Stimulated activated effector memory CD8-positive, alpha-beta T cell treated with anti-CD3 and anti-CD28 coated beads, Interleukin-12 subunit alpha, Interleukin-12 subunit beta, amount 100 ng/mL, for 72 hours (primary cell): ENCODE measurements at regions not wholly inside any gene's neighbourhood (a gene's known extent, or its start where the extent isn't known, plus 50 kb on each side); places are given as distances from the start of the nearest gene placed in this dataset.
"Not testable (repeated sequence)": the region's sequence is repeated elsewhere in the genome, so short reads cannot be mapped to it uniquely, and the experiment has no call there.

Experiments used
- ATAC-seq: fragments of 150-1000 bp; cut with Tn5 transposase; 2 replicates; pipeline ENCODE4 v1.10.0; 2021
- DNase-seq, 2 donors: peaks; one replicate each; pipeline ENCODE4 v3.0.0; 2021 to 2022; ENCODE audit warnings: low spot score in 2 of 2
- H3K27ac Mint-ChIP-seq: one replicate; pipeline ENCODE4 v1.8.0; 2022; ENCODE audit warnings: mild to moderate bottlenecking, mixed read lengths
- H3K36me3 Mint-ChIP-seq: one replicate; pipeline ENCODE4 v1.8.0; 2022; ENCODE audit warnings: mild to moderate bottlenecking, mixed read lengths
- H3K4me1 Mint-ChIP-seq: one replicate; pipeline ENCODE4 v1.8.0; 2022; ENCODE audit warnings: mixed read lengths
- H3K4me3 Mint-ChIP-seq: one replicate; pipeline ENCODE4 v1.8.0; 2022; ENCODE audit warnings: mild to moderate bottlenecking, mixed read lengths
- H3K9me3 Mint-ChIP-seq: one replicate; pipeline ENCODE4 v1.8.0; 2022; ENCODE audit warnings: mixed read lengths

- Mint-ChIP-seq H3K36me3 (no peaks in the 10 kb centered on the region), H3K27ac (no peak overlapping the region), H3K4me3 (no peak overlapping the region), H3K9me3 (peaks cover 10% of the 10 kb centered on the region), H3K4me1 (no peaks in the 10 kb centered on the region)
- DNase-seq, result no peak
- ATAC-seq, result no peak
Observed at GRCh38 chr4:57966987-57967760, 857.0 kb upstream of the IGFBP7 start.

- not testable (repeated sequence) for H3K4me3 Mint-ChIP-seq, H3K27ac Mint-ChIP-seq, DNase-seq, ATAC-seq, H3K4me1 Mint-ChIP-seq, H3K36me3 Mint-ChIP-seq, H3K9me3 Mint-ChIP-seq
Observed at GRCh38 chr4:57965431-57965830, 855.2 kb upstream of the IGFBP7 start.

- DNase-seq (no peak), ATAC-seq (no peak)
- H3K4me1 Mint-ChIP-seq, result no peaks in the 10 kb centered on the region
- no peaks in the 10 kb centered on the region for H3K36me3 Mint-ChIP-seq
- H3K4me3 Mint-ChIP-seq, result no peak overlapping the region
- H3K27ac Mint-ChIP-seq, result no peak overlapping the region
- peaks cover 12% of the 10 kb centered on the region for H3K9me3 Mint-ChIP-seq
Observed at GRCh38 chr4:57945298-57945697, 835.1 kb upstream of the IGFBP7 start.

GRCh38 chr4:57943682-57944081 is 833.5 kb upstream of the IGFBP7 start:
- Mint-ChIP-seq H3K4me1 (no peaks in the 10 kb centered on the region), H3K36me3 (no peaks in the 10 kb centered on the region), H3K27ac (no peak overlapping the region), H3K9me3 (peaks cover 10% of the 10 kb centered on the region), H3K4me3 (no peak overlapping the region)
- no peak for DNase-seq
- ATAC-seq, result no peak

GRCh38 chr4:57937326-57937725 is 827.1 kb upstream of the IGFBP7 start:
- not testable (repeated sequence) for ATAC-seq, H3K4me3 Mint-ChIP-seq, H3K36me3 Mint-ChIP-seq, H3K4me1 Mint-ChIP-seq, DNase-seq, H3K27ac Mint-ChIP-seq
- H3K9me3 Mint-ChIP-seq, result peaks cover 15% of the 10 kb centered on the region

GRCh38 chr4:57926311-57926710 is 816.1 kb upstream of the IGFBP7 start:
- H3K4me3 Mint-ChIP-seq, result no peak overlapping the region
- H3K36me3 Mint-ChIP-seq, result no peaks in the 10 kb centered on the region
- ATAC-seq (no peak), DNase-seq (no peak)
- no peak overlapping the region for H3K27ac Mint-ChIP-seq
- H3K9me3 Mint-ChIP-seq, result peaks cover 11% of the 10 kb centered on the region
- no peaks in the 10 kb centered on the region for H3K4me1 Mint-ChIP-seq

GRCh38 chr4:57924951-57925350 is 814.8 kb upstream of the IGFBP7 start:
- Mint-ChIP-seq H3K27ac (no peak overlapping the region), H3K4me3 (no peak overlapping the region), H3K36me3 (no peaks in the 10 kb centered on the region), H3K4me1 (no peaks in the 10 kb centered on the region), H3K9me3 (peaks cover 7% of the 10 kb centered on the region)
- DNase-seq, result no peak
- no peak for ATAC-seq

GRCh38 chr4:57916479-57916878 is 806.3 kb upstream of the IGFBP7 start:
- Mint-ChIP-seq H3K4me3 (no peak overlapping the region), H3K9me3 (peaks cover 14% of the 10 kb centered on the region), H3K36me3 (no peaks in the 10 kb centered on the region), H3K27ac (no peak overlapping the region), H3K4me1 (no peaks in the 10 kb centered on the region)
- no peak for ATAC-seq
- no peak for DNase-seq

GRCh38 chr4:57911203-57911602 is 801.0 kb upstream of the IGFBP7 start:
- DNase-seq (no peak), ATAC-seq (no peak)
- Mint-ChIP-seq H3K36me3 (no peaks in the 10 kb centered on the region), H3K9me3 (peaks cover 13% of the 10 kb centered on the region), H3K4me3 (no peak overlapping the region), H3K27ac (no peak overlapping the region), H3K4me1 (no peaks in the 10 kb centered on the region)

GRCh38 chr4:57910151-57910550 is 800.0 kb upstream of the IGFBP7 start:
- no peak overlapping the region for H3K4me3 Mint-ChIP-seq
- ATAC-seq (no peak), DNase-seq (no peak)
- no peak overlapping the region for H3K27ac Mint-ChIP-seq
- H3K4me1 Mint-ChIP-seq, result no peaks in the 10 kb centered on the region
- no peaks in the 10 kb centered on the region for H3K36me3 Mint-ChIP-seq
- peaks cover 13% of the 10 kb centered on the region for H3K9me3 Mint-ChIP-seq

GRCh38 chr4:57905965-57906364 is 795.8 kb upstream of the IGFBP7 start:
- H3K4me1 Mint-ChIP-seq, result no peaks in the 10 kb centered on the region
- no peak overlapping the region for H3K27ac Mint-ChIP-seq
- ATAC-seq (no peak), DNase-seq (no peak)
- no peaks in the 10 kb centered on the region for H3K36me3 Mint-ChIP-seq
- peaks cover 18% of the 10 kb centered on the region for H3K9me3 Mint-ChIP-seq
- no peak overlapping the region for H3K4me3 Mint-ChIP-seq

GRCh38 chr4:57877047-57877458 is 766.9 kb upstream of the IGFBP7 start:
- H3K36me3 Mint-ChIP-seq, result no peaks in the 10 kb centered on the region
- H3K4me3 Mint-ChIP-seq, result no peak overlapping the region
- no peaks in the 10 kb centered on the region for H3K4me1 Mint-ChIP-seq
- H3K9me3 Mint-ChIP-seq, result peaks cover 25% of the 10 kb centered on the region
- no peak for DNase-seq
- H3K27ac Mint-ChIP-seq, result no peak overlapping the region
- no peak for ATAC-seq

GRCh38 chr4:57875829-57876392 is 765.7 kb upstream of the IGFBP7 start:
- no peaks in the 10 kb centered on the region for H3K36me3 Mint-ChIP-seq
- H3K4me3 Mint-ChIP-seq, result no peak overlapping the region
- no peak for ATAC-seq
- H3K9me3 Mint-ChIP-seq, result peaks cover 19% of the 10 kb centered on the region
- no peaks in the 10 kb centered on the region for H3K4me1 Mint-ChIP-seq
- DNase-seq, result no peak
- H3K27ac Mint-ChIP-seq, result no peak overlapping the region

- DNase-seq (no peak), ATAC-seq (no peak)
- Mint-ChIP-seq H3K27ac (no peak overlapping the region), H3K9me3 (peaks cover 19% of the 10 kb centered on the region), H3K36me3 (no peaks in the 10 kb centered on the region), H3K4me1 (no peaks in the 10 kb centered on the region), H3K4me3 (no peak overlapping the region)
Observed at GRCh38 chr4:57866468-57867171, 756.4 kb upstream of the IGFBP7 start.

- DNase-seq, result no peak
- no peaks in the 10 kb centered on the region for H3K4me1 Mint-ChIP-seq
- H3K9me3 Mint-ChIP-seq, result peaks cover 19% of the 10 kb centered on the region
Observed at GRCh38 chr4:57865264-57865663, 755.1 kb upstream of the IGFBP7 start.

GRCh38 chr4:57854748-57855147 is 744.6 kb upstream of the IGFBP7 start:
- ATAC-seq (no peak), DNase-seq (no peak)
- Mint-ChIP-seq H3K36me3 (no peaks in the 10 kb centered on the region), H3K27ac (no peak overlapping the region), H3K4me3 (no peak overlapping the region), H3K4me1 (no peaks in the 10 kb centered on the region), H3K9me3 (peaks cover 4% of the 10 kb centered on the region)

More at GRCh38 chr4:57865264-57865663, 755.1 kb upstream of the IGFBP7 start:
- no peak overlapping the region for H3K4me3 Mint-ChIP-seq
- H3K36me3 Mint-ChIP-seq, result no peaks in the 10 kb centered on the region
- no peak overlapping the region for H3K27ac Mint-ChIP-seq
- ATAC-seq, result no peak
